ENCODE measurements at regions not wholly inside any gene's neighbourhood (a gene's known extent, or its start where the extent isn't known, plus 50 kb on each side); places are given as distances from the start of the nearest gene placed in this dataset.

- TF ChIP-seq CHD7 (IDR thresholded peaks at IDR 0.05; ENCODE audit: insufficient replicate concordance, low read length) = no peak
- no peak for TF ChIP-seq CBX5 (IDR thresholded peaks at IDR 0.05; ENCODE audit: low read depth, low read length)
Measured at GRCh38 chr15:45921978-45922377, 287.1 kb downstream of the SQOR start (continued).

Data from H1 (cell line).